HG02798 (cell line): ENCODE measurements at regions not wholly inside any gene's neighbourhood (a gene's known extent, or its start where the extent isn't known, plus 50 kb on each side); places are given as distances from the start of the nearest gene placed in this dataset.
"Not testable (repeated sequence)": the region's sequence is repeated elsewhere in the genome, so short reads cannot be mapped to it uniquely, and the experiment has no call there.

Experiments
- ATAC-seq: cut with Tn5 transposase; IDR thresholded peaks from one replicate; pipeline ENCODE4 v1.9.1; 2021; ENCODE audit warnings: mild to moderate bottlenecking; ENCODE audit not compliant: unreplicated experiment, poor library complexity

DNA sequence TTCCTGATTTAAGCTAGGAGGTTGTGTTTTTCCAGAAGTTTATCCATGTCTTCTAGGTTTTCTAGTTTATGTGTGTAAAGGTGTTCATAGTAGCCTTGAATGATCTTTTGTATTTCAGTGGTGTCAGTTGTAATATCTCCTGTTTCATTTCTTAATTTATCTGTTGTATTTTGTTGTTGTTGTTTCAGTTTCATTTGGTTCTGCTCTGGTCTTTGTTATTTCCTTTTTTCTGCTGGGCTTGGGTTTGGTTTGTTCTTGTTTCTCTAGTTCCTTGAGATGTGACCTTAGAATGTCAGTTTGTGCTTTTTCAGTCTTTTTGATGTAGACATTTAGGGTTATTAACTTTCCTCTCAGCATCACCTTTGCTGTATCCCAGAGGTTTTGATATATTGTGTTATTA is 62.8 kb downstream of the SCP2D1 start:
- not testable (repeated sequence) for ATAC-seq

DNA sequence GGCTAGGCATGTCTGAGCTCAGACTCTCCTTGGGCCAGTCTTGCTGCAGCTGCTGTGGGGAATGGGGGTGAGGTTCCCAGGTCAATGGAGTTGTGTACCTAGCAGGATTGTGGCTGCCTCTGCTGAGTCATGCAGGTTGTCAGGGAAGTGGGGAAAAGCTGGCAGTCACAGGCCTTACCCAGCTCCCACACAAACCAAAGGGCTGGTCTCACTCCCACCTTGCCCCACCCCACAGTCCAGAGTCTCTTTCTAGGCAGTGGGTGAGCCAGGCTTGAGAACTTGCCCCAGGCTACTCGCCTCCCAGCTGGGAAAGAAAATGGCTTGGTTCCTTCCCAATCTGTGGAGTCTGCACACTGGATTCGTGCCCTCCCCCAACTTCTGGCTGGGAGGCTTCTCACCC is 65.7 kb downstream of the SCP2D1 start:
- no peak for ATAC-seq

DNA sequence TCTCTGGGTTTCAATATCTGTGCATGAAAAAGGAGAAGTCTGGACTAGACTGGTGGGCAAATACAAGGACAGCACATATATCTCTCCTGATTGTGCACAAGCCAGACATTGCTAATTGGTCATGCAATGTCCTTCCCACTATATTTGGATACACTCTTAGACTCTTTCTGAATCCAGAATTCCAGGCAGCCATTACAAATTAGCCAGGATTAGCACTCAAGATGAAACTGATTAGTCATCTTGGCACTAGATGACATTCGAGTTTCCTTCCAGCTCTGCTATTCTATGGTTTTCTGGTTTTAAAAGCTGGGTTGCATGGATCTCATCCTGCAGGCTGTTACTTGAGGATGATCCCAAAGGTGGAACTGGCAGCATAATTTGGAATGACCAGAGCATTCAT is 73.2 kb downstream of the SCP2D1 start:
- no peak for ATAC-seq

DNA sequence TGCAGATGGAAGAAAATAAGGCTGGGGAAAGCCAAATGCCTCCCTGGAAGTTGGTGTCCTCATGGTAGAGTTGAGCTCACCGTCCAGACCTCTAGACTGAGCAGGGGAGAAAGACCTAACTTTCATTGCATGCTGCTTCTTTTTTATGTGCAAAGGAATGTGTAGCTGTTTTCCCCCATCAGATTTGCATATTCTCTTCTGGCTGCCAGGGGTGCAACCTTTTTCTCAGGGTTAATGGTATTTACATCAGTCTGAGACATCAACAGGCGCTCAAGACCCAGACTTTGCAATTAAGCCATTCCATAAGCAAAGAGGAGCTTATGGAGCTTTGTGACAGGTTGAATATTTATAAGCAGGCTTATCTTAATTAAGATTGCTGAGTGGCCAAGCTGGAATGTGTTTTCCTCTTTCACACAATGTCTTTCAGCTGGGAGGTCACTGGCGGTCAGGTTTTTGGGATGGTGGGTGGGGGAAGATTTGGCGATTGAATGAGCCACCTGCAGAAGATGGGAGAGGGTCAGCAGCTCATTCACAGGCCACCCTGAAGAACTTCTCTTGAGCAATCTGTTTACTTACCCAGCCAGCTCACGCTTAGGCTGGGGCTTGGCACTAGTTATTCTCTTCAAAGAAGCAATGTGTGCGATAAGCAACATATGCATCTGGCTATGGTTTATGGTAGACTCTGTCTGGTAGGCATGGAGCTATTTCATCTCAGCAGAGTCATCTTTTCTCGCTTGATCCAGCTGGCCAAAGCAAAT is 88.6 kb downstream of the SCP2D1 start:
- no peak for ATAC-seq

DNA sequence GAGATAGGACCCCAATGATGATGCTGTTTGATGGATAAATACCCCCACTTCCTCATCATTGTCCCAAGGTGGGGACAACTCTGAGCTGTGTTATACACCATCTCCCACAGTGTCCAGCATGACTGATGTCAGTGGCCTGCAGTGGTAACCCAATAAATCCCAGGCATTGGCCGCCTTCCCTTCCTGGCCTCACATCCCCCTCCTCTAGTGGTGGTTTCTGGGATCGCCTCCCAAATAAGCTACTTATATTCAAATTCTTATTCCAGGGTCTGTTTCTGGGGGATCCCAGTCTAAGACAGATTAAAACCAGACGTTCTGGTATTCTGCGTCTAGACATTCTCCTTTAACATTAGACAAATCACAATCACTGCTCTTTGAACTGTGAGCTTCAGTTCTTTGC is 90.6 kb downstream of the SCP2D1 start:
- ATAC-seq, result no peak

DNA sequence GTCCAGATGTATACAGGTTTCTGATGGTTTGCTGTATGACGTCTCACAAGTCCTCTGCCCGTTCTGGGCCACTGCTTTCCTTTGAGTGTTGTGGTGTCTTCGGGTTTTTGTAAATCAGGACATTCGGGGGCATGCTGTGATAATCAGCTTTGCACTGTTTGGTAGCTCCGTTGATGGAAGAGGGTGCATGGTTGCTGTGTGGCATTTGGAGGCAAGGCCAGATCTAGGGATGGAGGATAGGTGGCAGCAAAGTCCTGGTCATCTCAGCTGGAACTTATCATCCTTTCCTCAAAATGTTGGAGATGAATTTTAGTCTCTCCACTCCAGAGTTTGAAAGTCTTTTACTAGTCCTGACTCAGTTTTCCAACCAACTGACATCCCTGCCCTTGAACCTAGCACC is 91.0 kb downstream of the SCP2D1 start:
- ATAC-seq, result no peak

DNA sequence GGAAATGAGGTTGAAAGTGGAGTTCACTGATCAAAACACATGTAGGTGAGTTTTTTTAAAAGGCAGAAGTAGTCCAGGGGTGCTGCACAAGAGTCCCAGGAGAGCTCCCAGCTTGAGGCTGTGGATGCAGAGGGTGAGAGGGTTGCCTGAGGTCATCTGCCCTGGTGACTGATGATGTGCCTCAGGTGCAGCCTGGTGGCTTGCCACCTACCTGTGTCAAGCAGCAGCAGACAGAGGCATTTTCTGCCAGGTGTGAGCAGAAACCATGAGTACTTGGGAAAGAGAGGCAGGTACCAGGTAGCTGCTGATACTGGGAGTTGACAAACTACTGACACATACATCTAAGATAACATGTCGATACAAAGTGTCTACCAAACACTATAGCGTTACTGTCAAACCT is 92.5 kb downstream of the SCP2D1 start:
- no peak for ATAC-seq

DNA sequence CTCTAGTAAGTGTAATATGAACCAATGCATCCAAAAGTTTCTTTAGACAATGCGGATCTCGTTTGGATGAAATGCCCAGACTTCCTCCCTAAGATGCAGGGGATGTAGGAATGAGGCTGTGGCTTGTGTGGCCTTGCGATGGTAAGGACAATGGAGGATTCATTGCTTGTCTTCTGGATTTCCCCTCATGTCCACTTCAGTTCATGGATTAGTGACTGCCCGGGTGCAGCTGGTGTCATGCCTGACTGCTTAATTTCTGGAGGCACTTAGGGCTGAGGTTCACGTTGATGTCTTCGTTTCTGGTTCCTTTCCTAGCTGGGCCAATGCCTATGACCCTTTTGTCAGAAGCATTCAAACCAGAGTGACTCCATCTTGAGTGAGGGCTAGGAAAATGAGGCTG is 93.8 kb downstream of the SCP2D1 start:
- no peak for ATAC-seq

DNA sequence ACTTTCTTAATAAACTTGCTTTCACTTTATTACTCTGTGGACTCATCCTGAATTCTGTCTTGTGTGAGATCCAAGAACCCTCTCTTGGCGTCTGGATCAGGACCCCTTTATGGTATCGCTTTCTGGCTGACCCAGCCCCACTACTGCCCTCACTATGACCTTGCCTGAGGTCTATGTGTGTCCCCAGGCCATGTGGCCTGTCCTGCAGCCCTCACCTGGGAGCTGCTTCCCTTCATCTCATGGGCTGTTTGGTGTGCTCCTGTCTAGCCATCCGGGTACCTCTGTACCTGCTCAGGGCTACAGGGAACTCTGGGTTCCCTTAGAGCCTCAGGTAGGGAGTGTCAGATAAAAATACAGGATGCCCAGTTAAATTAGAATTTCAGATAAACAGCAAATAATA is 94.5 kb downstream of the SCP2D1 start:
- ATAC-seq, result no peak

DNA sequence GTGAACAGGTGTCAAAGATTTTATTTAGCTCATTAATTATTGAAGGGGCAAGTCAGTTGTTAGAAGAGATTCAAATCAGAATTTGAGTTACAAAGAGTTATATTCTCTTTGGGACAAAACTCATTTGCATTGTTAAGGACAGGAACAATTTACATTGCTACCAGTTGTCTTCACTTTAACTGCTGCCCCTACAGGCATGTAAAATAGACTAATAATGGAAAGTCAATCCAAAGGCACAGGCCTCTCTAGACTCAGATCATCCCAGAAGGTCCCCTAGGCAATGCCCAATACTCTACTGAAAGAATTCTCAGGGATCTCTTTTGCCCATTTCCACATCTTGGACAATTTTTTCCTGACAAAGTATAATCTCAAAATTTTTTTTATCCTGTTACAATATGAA is 95.7 kb downstream of the SCP2D1 start:
- no peak for ATAC-seq

DNA sequence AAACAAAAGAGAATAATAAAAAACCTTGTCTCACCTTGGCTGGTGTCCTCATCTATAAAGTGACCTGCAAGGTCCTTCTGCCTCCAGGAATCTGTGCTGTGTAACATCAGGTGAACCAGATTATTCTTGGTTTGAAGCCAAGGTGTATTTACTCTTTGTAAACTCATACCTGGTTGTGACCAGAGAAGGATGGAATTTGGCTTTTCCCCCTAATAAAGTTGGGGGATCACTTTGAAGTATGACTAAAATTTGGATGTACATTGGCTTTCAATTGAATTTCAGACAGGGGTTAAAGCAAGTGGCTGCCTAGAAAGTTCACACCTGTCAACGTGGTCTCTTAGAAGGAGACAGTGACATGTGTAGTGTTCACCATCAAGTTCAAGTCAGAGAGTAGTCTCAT is 100.1 kb downstream of the SCP2D1 start:
- no peak for ATAC-seq

DNA sequence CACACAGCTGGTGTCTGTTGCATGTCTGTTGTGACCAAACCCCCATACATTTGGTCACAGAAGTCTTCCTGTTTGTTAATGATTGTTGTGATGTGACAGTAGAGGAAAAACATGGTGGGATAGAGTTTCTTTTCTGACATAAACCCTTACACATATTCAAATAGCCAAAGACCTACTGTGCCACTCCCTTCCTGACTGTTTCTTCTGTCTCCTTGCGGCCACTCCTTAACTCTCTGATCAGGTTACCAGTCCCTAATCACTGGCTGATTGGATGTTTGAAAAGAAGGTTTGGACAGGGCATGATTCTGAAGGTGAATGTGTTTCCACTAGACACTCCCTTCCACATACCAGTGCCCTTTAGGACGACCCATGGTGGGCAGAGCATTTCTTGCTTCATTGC is 101.2 kb downstream of the SCP2D1 start:
- ATAC-seq, result no peak

DNA sequence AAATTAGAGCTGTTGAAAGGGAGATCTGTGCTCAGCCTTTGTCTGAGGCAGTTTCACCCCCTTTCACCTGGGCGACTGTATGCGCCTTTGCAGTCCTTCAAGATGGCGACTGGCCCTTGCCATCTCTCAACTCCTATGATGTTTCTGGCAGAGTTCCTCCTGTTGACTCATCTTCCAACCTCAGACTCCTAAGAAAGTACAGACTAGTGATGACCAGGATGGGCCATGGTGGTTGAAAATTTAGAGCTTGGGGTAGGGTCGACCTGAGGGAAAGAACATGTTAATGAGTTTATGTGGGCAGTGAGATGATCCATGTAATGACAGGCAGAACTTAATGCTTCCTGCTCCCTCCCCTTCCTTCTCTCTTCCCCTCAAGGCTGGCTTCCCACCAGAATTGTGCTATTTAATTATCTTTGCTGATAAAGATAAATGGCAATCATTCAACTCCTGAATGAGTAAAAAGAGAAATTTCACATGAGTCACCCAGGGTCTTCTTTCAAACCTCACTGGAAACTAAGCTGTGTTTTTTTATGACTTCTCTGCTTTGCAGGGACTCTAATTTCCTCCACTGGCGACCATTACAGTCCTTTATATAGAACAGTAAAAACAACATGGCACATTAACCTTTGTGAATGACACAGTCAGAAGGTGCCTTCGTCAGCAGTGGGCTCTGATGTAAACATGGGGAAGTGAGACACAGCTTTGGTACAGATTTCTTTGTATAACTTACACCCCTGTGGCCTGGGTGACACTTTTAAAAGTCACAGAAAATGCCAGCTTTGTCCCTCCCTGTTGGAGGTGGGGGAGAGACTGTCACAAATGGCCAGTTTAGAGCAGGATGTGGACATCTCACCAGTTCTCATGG is 103.5 kb downstream of the SCP2D1 start:
- no peak for ATAC-seq

DNA sequence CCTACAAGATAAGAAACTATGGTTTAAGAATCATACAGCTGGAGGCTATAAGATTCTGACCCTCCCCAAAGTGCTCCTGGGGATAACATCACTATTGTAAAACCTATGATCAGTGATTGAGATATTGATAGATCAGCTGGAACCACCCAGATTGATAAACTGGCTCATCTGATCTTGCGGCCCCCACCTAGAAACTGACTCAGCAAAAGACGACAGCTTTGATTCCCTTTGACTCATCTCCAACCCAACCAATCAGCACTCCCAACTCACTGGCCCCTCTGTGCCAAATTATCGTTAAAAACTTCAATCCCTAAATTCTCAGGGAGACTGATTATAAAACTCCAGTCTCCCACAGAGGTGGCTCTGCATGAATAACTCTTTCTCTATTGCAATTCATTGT is 106.4 kb downstream of the SCP2D1 start:
- ATAC-seq, result no peak

DNA sequence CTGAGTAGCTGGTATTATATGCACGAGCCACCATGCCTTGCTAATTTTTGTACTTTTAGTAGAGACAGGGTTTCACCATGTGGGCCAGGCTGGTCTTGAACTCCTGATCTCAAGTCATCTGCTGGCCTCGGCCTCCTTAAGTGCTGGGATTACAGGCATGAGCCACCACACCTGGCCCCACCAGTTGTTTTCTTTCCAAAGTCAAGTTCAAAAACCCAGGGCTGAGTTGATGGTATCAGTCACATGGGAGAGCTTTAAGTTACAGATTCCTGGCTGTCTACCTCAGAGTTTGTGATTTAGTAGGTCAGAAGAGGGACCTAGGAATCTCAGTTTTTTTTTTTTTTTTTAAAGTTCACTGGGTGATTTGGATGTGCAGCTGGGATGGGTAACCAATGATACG is 107.7 kb downstream of the SCP2D1 start:
- no peak for ATAC-seq

DNA sequence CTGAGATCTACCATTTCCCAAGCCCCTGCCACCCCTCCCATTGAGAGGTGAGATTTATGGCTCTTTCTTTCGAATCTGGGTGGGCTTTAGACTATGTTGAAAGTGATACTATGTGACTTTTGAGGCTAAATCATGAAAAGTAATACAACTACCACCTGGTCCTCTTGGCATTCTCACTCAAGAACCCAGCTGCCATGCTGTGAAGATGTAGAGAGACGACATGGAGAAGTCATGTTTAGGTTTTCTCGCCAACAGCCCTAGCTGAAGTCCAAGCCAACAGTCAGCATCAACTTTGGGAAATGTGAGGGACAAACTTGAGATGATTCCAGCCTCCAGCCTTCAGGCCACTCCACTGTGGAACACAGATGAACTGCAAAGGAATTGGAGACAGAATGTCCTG is 108.7 kb downstream of the SCP2D1 start:
- no peak for ATAC-seq

DNA sequence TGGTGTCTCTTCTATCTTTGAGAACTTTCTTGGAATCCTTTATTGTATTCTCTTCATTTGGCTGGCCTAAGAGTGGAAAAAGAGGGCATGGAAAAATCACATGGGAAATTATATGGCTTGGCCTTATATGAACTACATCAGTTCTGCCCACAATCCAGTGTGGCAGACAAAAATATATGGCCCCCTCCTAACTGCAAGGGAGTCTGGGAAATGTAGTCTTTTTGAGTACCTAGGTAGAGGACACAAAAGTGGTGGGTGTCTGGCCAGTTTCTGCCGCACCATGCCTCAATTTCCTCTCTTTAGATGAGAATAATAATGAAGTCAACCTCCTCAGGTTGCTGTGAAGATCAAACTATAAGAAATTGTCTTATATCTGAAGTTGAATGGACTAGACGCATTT is 109.3 kb downstream of the SCP2D1 start:
- no peak for ATAC-seq

DNA sequence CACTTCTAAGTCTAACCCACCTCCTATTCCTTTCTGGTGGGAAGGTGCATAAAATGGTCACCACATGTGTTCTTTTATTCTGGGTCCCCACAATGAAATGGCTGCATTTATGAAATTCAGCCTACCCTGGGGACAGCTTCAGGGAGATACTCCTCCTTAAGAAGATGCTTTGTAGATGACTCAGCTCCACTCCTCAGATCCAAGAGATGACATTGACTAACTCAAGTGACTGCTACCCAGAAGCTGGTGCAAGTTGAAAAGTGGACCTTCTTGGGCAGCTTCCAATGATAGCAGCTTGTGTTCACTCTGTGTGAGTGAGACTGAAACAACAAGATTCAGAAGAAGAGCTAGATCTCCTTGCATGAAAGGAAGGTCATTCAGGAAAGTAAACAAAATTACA is 113.4 kb downstream of the SCP2D1 start:
- no peak for ATAC-seq

DNA sequence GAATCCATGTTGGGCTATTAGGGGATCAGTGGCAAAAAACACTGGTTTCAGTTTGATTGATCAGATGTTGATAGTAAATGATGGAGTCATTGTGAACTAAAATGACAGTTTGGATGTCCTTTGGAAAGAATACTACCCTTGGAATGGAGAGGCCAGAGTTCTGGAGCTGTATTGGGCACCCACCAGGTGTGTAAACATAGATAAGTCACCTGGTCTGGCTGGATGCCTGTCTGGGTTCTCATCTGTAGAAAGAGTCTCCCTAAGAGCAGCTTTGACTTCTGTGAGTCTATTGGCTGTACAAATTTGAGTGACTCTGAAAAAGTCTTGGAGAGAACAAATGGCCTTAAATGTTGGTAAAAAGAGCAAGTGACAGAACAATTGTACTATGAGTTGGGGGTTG is 115.0 kb downstream of the SCP2D1 start:
- no peak for ATAC-seq

DNA sequence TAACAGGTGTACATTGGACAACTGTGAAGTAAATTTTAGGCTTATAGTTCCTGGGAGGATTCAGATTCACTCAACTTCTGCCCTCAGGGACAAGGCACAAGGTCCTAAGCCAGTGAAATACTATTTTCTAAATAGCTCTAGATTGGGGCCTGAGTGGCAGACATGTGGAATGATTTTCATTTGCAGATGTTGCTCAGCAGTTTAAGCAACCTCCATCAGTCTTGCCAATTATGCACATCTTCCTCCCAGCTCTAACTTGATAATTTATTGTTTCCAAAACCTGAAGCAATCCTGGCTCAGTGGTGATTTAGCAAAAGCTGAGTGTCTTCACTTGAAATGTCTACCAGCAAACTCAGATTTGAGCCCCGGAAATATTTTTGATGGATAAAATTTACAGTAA is 116.2 kb downstream of the SCP2D1 start:
- ATAC-seq, result no peak

DNA sequence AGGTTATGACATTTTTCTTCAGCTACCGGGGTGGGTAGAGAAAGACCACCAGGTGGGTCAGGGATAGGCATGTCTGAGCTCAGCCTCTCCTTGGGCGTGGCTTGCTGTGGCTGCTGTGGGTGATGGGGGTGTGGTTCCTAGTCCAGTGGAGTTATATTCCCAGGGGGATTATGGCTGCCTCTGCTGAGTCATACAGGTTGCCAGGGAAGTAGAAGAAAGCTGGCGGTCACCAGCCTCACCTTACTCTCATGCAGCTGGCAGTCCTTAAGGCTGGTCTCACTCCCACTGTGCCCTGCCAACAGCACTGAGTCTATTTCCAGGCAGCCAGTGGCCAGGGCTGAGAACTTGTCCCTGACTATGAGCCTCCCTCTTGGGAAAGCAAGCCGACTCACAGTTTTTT is 130.0 kb downstream of the SCP2D1 start:
- no peak for ATAC-seq

DNA sequence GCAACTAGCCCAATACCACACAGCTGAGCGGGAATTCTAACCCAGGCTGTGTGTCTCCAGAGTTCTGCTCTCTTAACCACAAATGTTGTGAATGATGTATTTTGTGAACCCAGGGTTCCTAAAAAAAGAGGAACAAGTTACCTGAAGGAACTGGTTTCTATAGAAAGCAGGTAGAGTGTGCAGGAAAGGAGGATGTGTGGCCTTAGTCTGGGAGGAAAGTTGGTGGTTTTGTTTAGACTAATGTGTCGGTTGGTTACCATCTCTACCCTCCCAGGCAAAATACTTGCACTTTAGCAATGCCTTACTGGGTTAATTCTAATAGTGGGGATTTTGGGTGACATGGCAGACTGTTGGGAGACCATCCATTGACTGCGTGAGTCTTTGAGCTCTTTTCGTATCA is 143.3 kb downstream of the SCP2D1 start:
- ATAC-seq, result no peak
